ENCODE measurements at regions not wholly inside any gene's neighbourhood (a gene's known extent, or its start where the extent isn't known, plus 50 kb on each side); places are given as distances from the start of the nearest gene placed in this dataset.
"Not testable (repeated sequence)": the region's sequence is repeated elsewhere in the genome, so short reads cannot be mapped to it uniquely, and the experiment has no call there.

DNA sequence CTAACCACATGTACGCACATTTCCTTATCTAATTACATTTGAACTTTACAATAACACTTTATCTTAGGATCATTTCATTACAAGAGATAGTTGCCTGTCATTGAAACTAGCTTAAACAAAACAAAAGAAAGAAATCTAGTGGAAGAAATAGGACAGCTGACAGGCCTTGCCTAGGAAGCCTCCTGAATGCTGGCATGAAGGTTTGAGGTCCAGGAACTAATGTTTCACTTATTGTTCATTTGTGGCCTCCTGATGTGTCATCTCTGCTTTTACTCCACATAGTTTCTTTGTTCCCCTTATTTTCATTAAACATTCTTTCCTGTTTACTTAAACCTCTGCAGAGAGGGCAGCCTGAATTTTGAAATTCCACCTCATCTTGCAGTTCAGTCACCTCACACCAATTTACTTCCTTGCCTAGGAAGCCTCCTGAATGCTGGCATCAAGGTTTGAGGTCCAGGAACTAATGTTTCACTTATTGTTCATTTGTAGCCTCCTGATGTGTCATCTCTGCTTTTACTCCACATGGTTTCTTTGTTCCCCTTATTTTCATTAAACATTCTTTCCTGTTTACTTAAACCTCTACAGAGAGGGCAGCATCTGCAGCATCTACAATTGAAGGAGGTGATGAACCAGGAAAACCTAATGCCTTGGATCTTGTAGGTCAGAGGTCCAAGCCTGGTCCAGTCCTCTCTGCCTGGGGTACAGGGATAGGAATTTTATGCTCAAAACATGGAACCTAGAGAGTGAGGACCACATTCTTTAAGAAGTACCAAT is 319.2 kb downstream of the SPATA31A1 start:
- not testable (repeated sequence) for DNase-seq

DNA sequence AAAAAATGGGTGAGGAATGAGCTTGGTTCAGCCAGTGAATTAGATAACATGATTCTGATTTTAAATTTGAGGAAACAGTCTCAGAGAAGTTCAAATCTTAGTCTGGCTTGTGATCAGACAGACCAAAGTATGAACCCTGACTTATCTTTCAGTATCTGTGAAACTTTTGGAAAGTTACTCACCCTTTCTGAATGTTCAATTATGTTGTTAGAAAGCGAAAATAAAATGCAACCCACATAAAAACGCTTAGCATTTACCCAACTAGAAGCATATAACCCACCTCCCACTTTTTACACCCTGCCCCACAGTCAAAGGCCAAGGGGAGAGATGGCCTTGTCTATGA is 319.7 kb downstream of the SPATA31A1 start:
- DNase-seq: not testable (repeated sequence)

DNA sequence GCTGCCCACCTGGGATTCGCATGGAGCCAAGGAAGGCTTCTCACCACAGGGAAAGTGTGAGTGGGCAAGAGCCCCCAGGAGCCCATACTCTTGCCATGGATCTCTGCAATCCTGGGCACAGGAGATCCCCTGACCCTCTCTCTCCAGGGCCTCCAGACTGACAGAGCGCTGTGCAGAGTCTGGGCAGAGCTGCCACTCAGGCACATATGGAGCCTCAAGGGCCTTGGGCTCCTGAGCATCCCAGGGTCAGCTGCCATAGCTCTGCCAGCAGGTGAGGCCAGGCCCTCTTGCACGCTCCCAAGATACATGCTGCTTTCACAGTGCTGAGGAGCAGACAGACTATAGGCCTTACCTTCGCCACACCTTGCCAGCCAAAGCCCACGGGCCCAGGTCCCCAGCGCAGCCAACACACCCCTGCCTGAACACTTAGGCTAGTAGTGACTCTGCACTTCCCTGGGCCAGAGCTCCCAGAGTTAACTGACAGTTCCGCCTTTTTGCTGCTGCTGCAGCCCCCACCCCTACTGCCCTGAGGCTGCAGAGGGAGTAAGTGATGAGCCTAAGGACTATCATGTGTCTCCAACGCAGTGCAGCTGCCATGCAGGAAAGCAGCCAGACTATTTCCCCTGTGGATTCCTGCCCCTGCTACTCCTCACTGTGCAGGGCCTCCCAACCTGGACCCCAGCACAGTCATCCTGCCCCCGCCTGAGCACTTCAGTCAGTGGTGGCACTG is 323.2 kb downstream of the SPATA31A1 start:
- not testable (repeated sequence) for DNase-seq

DNA sequence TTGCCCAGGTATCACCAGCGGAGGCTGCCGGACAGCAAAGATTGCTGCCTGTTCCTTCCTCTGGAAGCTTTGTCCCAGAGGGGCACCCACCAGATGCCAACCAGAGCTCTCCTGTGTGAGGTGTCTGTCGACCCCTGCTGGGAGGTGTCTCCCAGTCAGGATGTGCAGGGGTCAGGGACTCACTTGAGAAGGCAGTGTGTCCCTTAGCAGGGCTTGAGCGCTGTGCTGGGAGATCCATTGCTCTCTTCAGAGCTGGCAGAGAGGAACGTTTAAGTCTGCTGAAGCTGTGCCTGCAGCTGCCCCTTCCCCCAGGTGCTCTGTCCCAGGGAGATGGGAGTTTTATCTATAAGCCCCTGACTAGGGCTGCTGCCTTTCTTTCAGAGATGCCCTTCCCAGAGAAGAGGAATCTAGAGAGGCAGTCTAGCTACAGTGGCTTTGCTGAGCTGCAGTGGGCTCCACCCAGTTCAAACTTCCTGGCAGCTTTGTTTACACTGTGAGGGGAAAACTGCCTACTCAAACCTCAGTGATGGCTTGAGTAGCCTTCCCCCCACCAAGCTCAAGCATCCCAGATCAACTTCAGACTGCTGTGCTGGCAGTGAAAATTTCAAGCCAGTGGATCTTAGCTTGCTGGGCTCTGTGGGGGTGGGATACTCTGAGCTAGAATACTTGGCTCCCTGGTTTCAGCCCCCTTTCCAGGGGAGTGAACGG is 325.4 kb downstream of the SPATA31A1 start:
- DNase-seq: not testable (repeated sequence)

DNA sequence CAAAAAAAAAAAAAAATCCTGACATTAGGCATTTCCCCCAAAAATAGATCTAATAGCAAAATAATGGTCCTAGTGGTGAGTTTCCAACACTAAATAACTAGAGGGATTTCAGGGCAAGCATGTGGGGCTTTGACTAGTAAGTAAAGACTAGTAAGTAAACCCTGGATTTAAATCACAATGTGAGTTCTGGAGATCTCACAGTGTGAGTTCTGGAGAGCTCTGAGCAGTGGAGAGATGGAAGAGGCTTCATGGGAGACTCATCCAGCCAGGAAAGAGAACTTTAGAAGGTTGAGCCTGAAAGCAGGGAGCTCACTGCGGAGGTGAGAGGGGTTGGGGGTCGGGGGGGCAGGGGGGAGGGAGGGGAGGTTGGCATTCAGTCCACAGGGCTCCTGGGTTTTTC is 373.4 kb downstream of the SPATA31A1 start:
- not testable (repeated sequence) for DNase-seq

DNA sequence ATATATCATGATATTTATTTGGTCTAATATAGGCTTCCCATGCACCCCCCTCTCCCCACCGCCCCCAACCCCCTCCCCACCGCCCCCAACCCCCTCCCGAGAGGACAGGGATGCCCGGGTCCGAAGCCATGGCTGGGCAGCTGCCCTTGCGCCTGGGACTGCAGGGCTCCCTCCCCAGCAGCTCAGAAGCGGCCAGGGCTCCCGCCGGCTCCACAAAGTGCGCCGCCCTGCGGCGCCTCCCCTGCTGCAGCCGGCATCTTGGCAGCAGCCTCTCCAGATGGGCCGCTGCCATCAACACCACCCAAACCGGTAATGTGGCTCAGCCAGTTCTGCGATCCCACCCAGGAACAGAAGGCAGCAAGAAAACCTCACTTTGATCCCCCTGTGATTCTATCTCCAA is 389.4 kb downstream of the SPATA31A1 start:
- DNase-seq: not testable (repeated sequence)

DNA sequence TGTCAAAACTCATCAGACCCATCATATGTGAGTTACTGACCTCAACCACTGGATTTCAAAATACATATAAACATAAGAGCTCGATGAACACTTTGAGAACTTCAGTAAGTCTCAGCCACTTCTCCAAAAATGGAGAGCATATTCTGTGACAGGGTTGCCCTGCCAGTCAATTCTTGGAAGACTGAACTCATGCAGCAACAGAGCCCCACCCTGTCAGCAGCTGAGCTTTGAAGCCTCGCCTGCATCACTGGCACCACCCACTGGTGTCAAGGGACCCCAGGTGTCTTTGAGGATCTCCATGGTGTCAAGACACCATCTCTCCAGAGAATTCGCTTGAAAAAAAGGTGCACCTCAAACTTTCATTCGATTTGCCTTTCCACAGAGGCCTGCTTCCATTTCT is 420.1 kb downstream of the SPATA31A1 start:
- not testable (repeated sequence) for DNase-seq

DNA sequence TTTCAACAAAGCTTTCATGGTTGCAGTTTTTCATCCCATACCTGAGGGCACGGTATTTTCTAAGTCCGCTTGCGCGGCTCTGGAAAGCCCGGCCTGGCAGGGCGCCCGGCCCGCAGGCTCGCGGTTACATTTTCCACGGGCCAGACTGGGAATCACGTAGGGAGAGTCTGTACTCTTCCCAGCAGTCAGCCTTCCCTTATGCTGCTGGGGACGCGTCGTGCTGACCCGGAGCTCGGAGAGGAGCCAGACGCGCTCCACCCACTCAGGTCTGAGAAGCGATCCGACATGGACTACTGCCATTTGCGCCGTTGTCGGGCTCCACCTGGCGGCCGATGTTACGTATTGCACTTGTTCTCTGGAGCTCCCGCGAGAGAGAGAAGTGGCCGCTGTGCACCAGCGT is 435.9 kb downstream of the SPATA31A1 start:
- not testable (repeated sequence) for DNase-seq

DNA sequence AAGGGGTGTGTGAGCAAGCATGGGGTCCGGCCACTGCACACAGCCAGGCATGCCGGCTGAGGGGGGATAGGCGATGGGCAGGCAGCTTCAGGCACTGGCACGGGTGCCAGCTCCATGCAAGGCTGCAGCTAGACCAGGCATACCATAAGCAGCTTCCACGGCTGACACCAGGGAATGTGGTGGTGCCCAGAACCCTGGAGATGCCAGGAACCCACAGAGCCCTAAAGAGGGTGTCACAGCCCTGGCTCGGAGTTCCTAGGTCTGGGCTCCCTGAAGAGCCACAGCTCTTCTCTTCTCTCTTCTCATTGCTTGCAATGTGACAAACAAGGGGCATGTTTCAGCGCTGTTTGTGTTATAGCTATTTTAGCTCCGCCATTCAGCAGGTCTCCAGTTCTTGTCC is 442.5 kb downstream of the SPATA31A1 start:
- DNase-seq: not testable (repeated sequence)

DNA sequence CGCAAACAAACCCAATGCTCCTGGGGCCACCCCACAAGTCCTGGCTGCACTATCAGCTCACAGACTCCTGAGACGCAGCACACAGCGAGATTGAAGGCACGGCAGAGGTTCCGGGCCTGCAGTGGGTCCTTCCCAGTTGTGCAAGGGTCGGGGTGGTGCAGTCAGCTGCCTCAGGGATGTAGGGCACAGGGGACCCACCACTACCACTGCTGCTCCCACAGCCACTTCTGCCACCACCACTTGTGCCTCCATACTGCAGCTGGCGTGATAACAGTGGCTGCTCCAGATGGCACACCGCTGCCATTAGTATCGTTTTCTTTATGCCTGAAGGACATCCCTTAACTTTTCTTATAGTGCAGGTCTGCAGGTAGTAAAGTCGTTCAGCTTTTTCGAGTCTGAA is 443.8 kb downstream of the SPATA31A1 start:
- not testable (repeated sequence) for DNase-seq

DNA sequence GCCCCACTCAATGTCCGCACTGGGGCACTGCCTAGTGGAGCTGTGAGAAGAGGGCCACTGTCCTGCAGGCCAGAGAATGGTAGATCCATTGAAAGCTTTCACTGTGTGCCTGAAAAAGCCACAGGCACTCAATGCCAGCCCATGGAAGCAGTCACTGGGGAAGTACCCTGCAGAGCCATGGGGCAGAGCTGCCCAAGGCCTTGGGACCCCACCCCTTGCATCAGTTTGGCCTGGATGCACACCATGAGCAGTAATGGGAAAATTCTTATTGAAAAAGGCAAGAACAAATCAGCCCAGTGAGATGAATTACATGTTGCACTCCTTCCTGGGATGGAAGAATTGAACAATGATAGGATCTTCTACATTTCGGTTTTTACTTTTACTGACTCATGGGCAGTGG is 447.1 kb downstream of the SPATA31A1 start:
- DNase-seq: not testable (repeated sequence)

DNA sequence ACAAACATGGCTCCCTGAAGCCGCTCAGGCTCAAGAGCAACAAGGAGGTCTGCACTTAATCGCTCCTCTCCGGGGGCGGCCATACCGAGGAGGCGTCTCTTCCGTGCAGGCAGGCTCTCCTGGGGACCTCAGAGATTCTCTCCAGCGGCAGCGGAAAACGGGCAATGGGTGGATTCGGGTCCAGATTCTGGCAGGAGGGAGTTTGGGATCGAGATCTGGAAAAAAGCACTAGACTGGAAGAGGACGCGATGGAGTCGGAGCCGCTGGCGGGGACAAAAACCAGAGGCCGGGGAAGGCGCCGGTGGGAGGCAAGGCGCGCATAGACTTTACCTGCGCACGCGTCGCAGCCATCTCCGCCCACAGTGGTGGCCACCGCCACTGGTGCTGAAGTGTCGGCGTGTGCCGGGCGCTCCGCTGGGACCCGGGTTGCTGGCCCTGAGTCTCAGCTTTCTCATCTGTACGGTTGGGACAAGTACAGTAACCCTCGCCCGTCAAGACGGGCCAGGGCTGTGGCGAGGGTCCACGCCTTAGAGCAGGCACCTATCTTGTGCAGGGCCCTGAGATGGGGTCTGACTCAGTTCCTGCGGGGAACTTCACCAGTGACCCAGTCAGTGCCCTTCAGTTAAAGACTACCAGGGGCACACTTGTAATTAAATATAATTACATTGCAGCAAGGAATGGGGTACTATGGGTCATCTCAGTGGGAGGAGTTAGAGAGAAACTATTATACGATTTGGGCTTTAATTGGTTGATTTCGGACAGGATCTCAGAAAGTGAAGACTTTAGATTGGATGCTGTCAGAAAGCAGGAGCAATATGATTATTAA is 454.1 kb downstream of the SPATA31A1 start:
- DNase-seq: peak; percentile 47

DNA sequence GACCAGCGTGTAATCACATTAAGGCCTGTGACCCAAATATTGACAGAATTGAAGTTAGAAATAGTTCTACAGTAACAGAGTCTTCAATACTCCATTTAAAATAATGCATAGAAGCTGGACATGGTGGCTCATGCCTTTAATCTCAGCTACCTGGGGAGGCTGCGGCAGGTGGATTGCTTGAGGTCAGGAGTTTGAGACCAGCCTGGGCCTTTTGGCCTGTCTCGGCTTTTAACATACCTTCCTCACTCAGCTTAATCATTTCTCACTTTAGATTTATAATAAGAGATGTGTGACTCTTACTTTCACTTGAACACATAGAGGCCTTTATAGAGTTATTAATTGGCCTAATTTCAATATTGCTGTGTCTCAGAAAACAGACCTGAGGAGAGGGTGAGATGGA is 454.9 kb downstream of the SPATA31A1 start:
- DNase-seq: not testable (repeated sequence)

DNA sequence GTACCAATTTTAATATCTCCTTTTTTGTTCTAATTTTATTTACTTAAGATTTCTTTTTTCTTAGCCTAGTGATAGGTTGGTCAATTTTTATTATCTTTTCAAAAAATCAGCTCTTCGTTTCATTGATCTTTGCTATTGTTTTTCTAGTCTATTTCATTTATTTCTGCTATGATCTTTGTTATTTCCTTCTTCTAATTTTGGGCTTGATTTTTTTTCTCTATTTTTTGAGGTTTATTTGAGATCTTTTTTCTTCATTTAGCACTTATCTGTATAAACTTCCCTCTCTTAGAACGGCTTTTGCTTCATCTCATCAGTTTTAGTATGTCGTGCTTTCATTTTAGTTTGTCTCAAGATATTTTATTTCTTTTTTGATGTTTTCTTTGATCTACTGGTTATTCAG is 456.1 kb downstream of the SPATA31A1 start:
- DNase-seq: not testable (repeated sequence)

DNA sequence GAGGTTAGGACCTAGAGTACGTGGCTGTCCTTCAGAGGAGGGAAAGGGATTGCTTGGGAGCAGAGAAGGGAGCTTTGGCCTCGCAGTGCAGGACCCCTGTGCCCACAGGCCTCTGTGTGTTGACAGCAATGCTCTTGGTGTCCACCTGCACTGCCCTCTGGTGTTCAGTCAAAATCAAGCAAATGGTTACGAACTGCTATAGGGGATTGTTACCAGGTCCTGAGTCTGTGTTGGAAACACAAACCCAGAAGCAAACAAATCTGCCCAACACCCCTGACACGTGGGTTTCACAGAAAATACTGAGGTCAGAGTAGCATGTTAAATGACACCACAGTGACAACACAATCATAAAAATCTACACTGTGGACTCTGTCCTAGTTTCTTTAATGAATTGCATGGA is 473.0 kb downstream of the SPATA31A1 start:
- DNase-seq: not testable (repeated sequence)
